Gastroesophageal sphincter (tissue), 3 donors: ENCODE measurements at regions not wholly inside any gene's neighbourhood (a gene's known extent, or its start where the extent isn't known, plus 50 kb on each side); places are given as distances from the start of the nearest gene placed in this dataset.

Experiments used
- POLR2A ChIP-seq, 2 donors: fragments of 450-650 bp; IDR thresholded peaks; one replicate each; pipeline ENCODE4 v1.6.1; 2017; ENCODE audit warnings: antibody characterized with exemption in 2 of 2, mild to moderate bottlenecking in 2 of 2, moderate library complexity in 1 of 2
- TF ChIP-seq, protein P1 (sequence below), 4 experiments: fragments of 200-600 bp in 2 of 4; fragments of 450-650 bp in 2 of 4; sonication (generic) in 1 of 4; IDR thresholded peaks; one replicate each; pipeline ENCODE4 v1.5.1; 2017 to 2019; ENCODE audit warnings: antibody characterized with exemption in 4 of 4, mild to moderate bottlenecking in 2 of 4, moderate library complexity in 2 of 4

GRCh38 chr18:76554547-76555222 lies 59.6 kb upstream of the ZNF516 start:
- TF ChIP-seq, protein P1, sequence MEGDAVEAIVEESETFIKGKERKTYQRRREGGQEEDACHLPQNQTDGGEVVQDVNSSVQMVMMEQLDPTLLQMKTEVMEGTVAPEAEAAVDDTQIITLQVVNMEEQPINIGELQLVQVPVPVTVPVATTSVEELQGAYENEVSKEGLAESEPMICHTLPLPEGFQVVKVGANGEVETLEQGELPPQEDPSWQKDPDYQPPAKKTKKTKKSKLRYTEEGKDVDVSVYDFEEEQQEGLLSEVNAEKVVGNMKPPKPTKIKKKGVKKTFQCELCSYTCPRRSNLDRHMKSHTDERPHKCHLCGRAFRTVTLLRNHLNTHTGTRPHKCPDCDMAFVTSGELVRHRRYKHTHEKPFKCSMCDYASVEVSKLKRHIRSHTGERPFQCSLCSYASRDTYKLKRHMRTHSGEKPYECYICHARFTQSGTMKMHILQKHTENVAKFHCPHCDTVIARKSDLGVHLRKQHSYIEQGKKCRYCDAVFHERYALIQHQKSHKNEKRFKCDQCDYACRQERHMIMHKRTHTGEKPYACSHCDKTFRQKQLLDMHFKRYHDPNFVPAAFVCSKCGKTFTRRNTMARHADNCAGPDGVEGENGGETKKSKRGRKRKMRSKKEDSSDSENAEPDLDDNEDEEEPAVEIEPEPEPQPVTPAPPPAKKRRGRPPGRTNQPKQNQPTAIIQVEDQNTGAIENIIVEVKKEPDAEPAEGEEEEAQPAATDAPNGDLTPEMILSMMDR (IDR thresholded peaks at IDR 0.05): no peak
- TF ChIP-seq POLR2A (IDR thresholded peaks at IDR 0.05): no peak
